GM21737 (cell line): ENCODE measurements at regions not wholly inside any gene's neighbourhood (a gene's known extent, or its start where the extent isn't known, plus 50 kb on each side); places are given as distances from the start of the nearest gene placed in this dataset.

Experiments used
- ATAC-seq: cut with Tn5 transposase; IDR thresholded peaks from one replicate; pipeline ENCODE4 v1.9.1; 2021; ENCODE audit warnings: mild to moderate bottlenecking, moderate library complexity; ENCODE audit not compliant: unreplicated experiment

- no peak for ATAC-seq
Measured at GRCh38 chr3:135849827-135850226, 115.7 kb upstream of the PPP2R3A start.

- no peak for ATAC-seq
Measured at GRCh38 chr3:135851201-135852081, 114.1 kb upstream of the PPP2R3A start.

- ATAC-seq, result no peak
Measured at GRCh38 chr3:135853981-135854380, 111.5 kb upstream of the PPP2R3A start.

GRCh38 chr3:135860761-135861160 lies 104.8 kb upstream of the PPP2R3A start:
- ATAC-seq, result no peak

- no peak for ATAC-seq
Measured at GRCh38 chr3:135862361-135862760, 103.2 kb upstream of the PPP2R3A start.

- no peak for ATAC-seq
Measured at GRCh38 chr3:135864060-135864459, 101.5 kb upstream of the PPP2R3A start.

GRCh38 chr3:135865085-135865484 lies 100.4 kb upstream of the PPP2R3A start:
- no peak for ATAC-seq

GRCh38 chr3:135865553-135865952 lies 100.0 kb upstream of the PPP2R3A start:
- ATAC-seq, result no peak

- ATAC-seq, result no peak
Measured at GRCh38 chr3:135867911-135868310, 97.6 kb upstream of the PPP2R3A start.

- ATAC-seq, result no peak
Measured at GRCh38 chr3:135868801-135869200, 96.7 kb upstream of the PPP2R3A start.

- ATAC-seq, result no peak
Measured at GRCh38 chr3:135869439-135870105, 96.0 kb upstream of the PPP2R3A start.

- no peak for ATAC-seq
Measured at GRCh38 chr3:135871311-135871710, 94.2 kb upstream of the PPP2R3A start.

GRCh38 chr3:135874035-135874434 lies 91.5 kb upstream of the PPP2R3A start:
- no peak for ATAC-seq

GRCh38 chr3:135878501-135878900 lies 87.0 kb upstream of the PPP2R3A start:
- ATAC-seq, result no peak

- ATAC-seq, result no peak
Measured at GRCh38 chr3:135885885-135886284, 79.6 kb upstream of the PPP2R3A start.

GRCh38 chr3:135887220-135887619 lies 78.3 kb upstream of the PPP2R3A start:
- no peak for ATAC-seq

GRCh38 chr3:135889443-135889842 lies 76.1 kb upstream of the PPP2R3A start:
- ATAC-seq, result no peak

GRCh38 chr3:135891121-135891520 lies 74.4 kb upstream of the PPP2R3A start:
- ATAC-seq, result no peak

- ATAC-seq, result no peak
Measured at GRCh38 chr3:135895106-135895733, 70.3 kb upstream of the PPP2R3A start.

- ATAC-seq, result no peak
Measured at GRCh38 chr3:135895734-135896121, 69.8 kb upstream of the PPP2R3A start.

- no peak for ATAC-seq
Measured at GRCh38 chr3:135896613-135897012, 68.9 kb upstream of the PPP2R3A start.

- no peak for ATAC-seq
Measured at GRCh38 chr3:135897715-135898114, 67.8 kb upstream of the PPP2R3A start.
